ENCODE measurements at regions not wholly inside any gene's neighbourhood (a gene's known extent, or its start where the extent isn't known, plus 50 kb on each side); places are given as distances from the start of the nearest gene placed in this dataset.
A peak's percentile ranks its signal among the peaks of the same experiment; 100 is the strongest.

DNA sequence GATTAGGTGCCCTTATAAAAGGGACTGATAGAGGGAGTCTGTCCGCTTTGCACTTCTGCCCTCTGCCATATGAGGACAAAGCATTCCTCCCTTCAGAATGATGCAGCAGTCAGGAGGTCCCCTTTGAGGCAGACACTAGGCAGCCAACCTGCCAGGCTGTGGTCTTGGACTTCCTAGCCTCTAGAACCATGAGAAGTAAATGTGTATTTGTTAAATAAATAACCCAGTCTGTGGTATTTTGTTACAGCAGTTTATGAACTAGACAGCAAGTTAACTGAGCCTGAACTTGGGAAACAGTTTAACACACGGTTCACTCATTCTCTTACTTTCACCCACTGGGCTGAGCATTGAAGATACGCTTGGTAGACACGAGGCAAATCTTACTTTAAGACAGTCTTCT is 313.2 kb downstream of the UQCRFS1 start:
- Histone ChIP-seq H3K9me3 (ENCODE audit: control insufficient read depth in 1 of 2, low read length in 2 of 2) (no peaks in the 10 kb centered on the region), H3K27ac (ENCODE audit: low read depth, low read length) (no peak overlapping the region), H3K36me3 (ENCODE audit: insufficient read depth, low read length) (no peaks in the 10 kb centered on the region), H3K27me3 (ENCODE audit: insufficient read depth, low read length) (no peaks in the 10 kb centered on the region), H3K4me1 (ENCODE audit: insufficient read depth, low read length) (no peaks in the 10 kb centered on the region), H3K4me3 (ENCODE audit: low read length in 2 of 2) (no peak overlapping the region)
- Mint-ChIP-seq H3K36me3 (no peaks in the 10 kb centered on the region), H3K27me3 (no peaks in the 10 kb centered on the region), H3K9me3 (peaks cover 0 to 3% (median under 1%) of the 10 kb centered on the region in 8 donors), H3K27ac (no peak overlapping the region), H3K4me3 (no peak overlapping the region), H3K4me1 (no peaks in the 10 kb centered on the region)
- intact Hi-C loops (cut with micrococcal nuclease): no loop called here
- POLR2A ChIA-PET (ENCODE audit: partially characterized antibody): no interaction called here
- DNase-seq: no peak
- CTCF ChIA-PET (ENCODE audit: partially characterized antibody): no interaction called here

DNA sequence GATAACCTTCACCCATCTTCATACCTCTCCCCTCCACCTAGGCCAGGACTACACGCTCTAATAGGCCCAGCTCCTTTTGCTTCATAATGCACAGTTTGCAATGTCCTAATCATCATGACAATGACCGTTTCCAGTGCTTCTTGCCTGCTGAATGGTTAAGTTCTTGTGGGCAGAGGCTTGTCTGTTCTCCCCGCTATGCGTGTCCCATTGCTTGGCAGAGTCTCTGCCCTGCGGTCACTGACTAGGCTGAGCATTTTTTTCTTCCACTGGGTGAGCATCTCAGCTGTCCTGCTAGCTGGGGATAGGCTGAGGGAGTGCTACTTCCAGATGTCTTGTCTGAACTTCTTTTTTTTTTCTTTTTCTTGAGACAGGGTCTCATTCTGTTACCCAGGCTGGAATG is 314.7 kb downstream of the UQCRFS1 start:
- intact Hi-C loops (cut with micrococcal nuclease): no loop called here
- no peaks in the 10 kb centered on the region for H3K27me3 ChIP-seq (ENCODE audit: insufficient read depth, low read length)
- Mint-ChIP-seq H3K27me3 (no peaks in the 10 kb centered on the region), H3K4me3 (no peak overlapping the region), H3K4me1 (no peaks in the 10 kb centered on the region), H3K27ac (no peak overlapping the region), H3K36me3 (no peaks in the 10 kb centered on the region), H3K9me3 (peaks cover 0 to 2% (median under 1%) of the 10 kb centered on the region in 8 donors)
- no peaks in the 10 kb centered on the region for H3K9me3 ChIP-seq (ENCODE audit: control insufficient read depth in 1 of 2, low read length in 2 of 2)
- ChIA-PET POLR2A (ENCODE audit: partially characterized antibody) (no interaction called here), CTCF (ENCODE audit: partially characterized antibody) (interaction anchor here (0.6 kb wide), 1 partner anchor 290 kb away, joined by 3 read pairs; no protein-coding TSS in a partner anchor)
- no peaks in the 10 kb centered on the region for H3K4me1 ChIP-seq (ENCODE audit: insufficient read depth, low read length)
- no peak overlapping the region for H3K4me3 ChIP-seq (ENCODE audit: low read length in 2 of 2)
- H3K36me3 ChIP-seq (ENCODE audit: insufficient read depth, low read length): no peaks in the 10 kb centered on the region
- H3K27ac ChIP-seq (ENCODE audit: low read depth, low read length): no peak overlapping the region
- DNase-seq: no peak

DNA sequence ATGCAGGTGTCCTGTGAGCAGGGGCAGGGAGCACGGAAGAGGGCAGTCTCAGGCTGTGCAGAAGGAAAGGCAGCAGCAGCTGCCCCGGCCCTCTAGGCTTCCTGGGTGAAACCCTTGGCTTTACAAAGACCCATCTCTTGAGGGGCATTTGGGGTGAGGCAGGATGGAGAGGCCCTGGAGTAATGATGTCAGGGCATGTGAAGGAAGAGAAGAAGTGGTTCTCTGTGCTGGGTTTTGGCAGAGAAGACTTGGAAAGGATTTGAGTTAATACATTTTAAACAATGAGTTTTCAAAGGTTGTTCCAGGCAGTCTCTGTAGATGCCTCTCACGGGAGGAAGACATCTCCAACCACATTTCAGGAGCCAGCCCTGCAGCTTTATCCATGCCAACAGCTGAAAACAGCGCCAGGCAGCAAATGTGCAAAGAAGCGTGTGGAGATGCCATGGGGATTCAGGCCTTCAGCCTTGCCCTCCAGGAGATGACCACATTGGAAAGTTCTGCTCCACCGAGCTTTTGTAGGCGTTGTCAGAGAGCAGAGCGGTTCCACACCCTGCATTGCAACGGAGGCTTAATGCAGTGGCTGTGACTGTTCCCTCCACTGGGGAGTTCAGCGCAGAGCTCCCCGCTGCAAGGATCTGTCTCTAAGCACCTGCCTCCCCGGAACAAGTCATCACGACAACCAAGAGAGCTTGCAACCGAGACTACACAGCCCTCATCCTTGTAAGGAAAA is 322.8 kb downstream of the UQCRFS1 start:
- POLR2A ChIA-PET (ENCODE audit: partially characterized antibody): no interaction called here
- Mint-ChIP-seq H3K4me1 (no peaks in the 10 kb centered on the region), H3K9me3 (peaks cover 0 to 2% (median 0%) of the 10 kb centered on the region in 8 donors), H3K36me3 (no peaks in the 10 kb centered on the region), H3K4me3 (no peak overlapping the region), H3K27ac (no peak overlapping the region), H3K27me3 (peaks cover 2 to 8% of the 10 kb centered on the region in 2 donors)
- Histone ChIP-seq H3K9me3 (ENCODE audit: control insufficient read depth in 1 of 2, low read length in 2 of 2) (no peaks in the 10 kb centered on the region), H3K27ac (ENCODE audit: low read depth, low read length) (no peak overlapping the region), H3K4me1 (ENCODE audit: insufficient read depth, low read length) (no peaks in the 10 kb centered on the region), H3K27me3 (ENCODE audit: insufficient read depth, low read length) (no peaks in the 10 kb centered on the region), H3K4me3 (ENCODE audit: low read length in 2 of 2) (no peak overlapping the region), H3K36me3 (ENCODE audit: insufficient read depth, low read length) (no peaks in the 10 kb centered on the region)
- intact Hi-C loops (cut with micrococcal nuclease): no loop called here
- DNase-seq: no peak
- CTCF ChIA-PET (ENCODE audit: partially characterized antibody): interaction anchor here (2.1 kb wide), 1 partner anchor 11 kb away, joined by 8 read pairs; no protein-coding TSS in a partner anchor

DNA sequence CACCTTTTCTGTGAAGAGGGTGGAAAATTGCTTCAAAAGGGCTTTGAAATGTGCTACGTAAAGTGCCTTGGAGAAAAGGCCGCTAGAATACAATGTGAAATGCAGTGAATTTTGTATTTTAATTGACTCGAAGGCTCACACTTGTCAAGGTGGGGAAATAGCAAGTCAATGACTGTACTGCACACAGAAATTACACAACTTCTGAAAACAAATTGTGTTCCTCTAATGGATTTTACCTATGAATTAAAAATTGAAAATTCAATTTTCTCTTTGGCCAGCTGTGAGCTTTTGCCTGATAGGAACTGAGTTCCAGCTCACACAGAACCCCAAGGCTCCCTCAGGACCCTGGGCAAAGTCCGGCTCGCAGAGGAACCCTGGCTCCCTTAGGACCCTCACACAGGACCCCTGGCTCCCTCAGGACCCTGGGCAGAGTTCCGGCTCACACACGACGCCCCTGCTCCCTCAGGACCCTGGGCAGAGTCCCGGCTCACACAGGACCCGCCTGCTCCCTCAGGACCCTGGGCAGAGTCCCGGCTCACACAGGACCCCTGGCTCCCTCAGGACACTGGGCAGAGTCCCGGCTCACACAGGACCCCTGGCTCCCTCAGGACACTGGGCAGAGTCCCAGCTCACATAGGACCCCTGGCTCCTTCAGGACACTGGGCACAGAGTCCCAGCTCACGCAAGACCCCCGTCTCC is 324.9 kb downstream of the UQCRFS1 start:
- peaks cover 5 to 8% of the 10 kb centered on the region in 2 donors for H3K27me3 Mint-ChIP-seq
- CTCF ChIA-PET (ENCODE audit: partially characterized antibody): interaction anchor here (0.6 to 1.0 kb wide), 2 partner anchors 9 to 10 kb away, joined by 3 read pairs; no protein-coding TSS in a partner anchor
- intact Hi-C loops (cut with micrococcal nuclease): no loop called here

DNA sequence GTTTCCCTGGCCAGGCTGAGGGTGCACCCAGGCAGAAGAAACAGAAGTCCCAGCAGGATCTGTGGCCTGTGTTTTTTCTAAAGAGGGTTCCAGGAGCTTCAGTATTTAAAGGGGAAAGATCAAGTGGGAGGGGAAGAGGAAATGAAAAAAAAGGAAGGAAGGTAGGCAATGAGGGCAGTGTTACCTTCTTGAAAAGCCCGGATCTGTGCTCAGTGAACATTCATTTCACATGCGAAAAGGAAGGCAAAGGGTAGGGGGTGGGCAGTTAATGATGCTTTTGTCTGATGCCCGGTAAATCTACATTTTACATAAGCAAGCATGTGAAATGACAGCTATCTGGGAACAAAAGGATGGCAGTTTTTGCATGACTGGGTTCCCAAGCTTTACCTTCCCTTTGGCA is 326.2 kb downstream of the UQCRFS1 start:
- Histone ChIP-seq H3K4me3 (ENCODE audit: low read length in 2 of 2) (no peak overlapping the region), H3K27ac (ENCODE audit: low read depth, low read length) (no peak overlapping the region), H3K27me3 (ENCODE audit: insufficient read depth, low read length) (no peaks in the 10 kb centered on the region), H3K4me1 (ENCODE audit: insufficient read depth, low read length) (no peaks in the 10 kb centered on the region), H3K36me3 (ENCODE audit: insufficient read depth, low read length) (no peaks in the 10 kb centered on the region), H3K9me3 (ENCODE audit: control insufficient read depth in 1 of 2, low read length in 2 of 2) (no peaks in the 10 kb centered on the region)
- Mint-ChIP-seq H3K4me1 (no peaks in the 10 kb centered on the region), H3K36me3 (no peaks in the 10 kb centered on the region), H3K27me3 (peaks cover 5 to 8% of the 10 kb centered on the region in 2 donors), H3K9me3 (peaks cover 0 to 3% (median 0%) of the 10 kb centered on the region in 8 donors), H3K27ac (no peak overlapping the region), H3K4me3 (no peak overlapping the region)
- intact Hi-C loops (cut with micrococcal nuclease): no loop called here
- POLR2A ChIA-PET (ENCODE audit: partially characterized antibody): no interaction called here
- CTCF ChIA-PET (ENCODE audit: partially characterized antibody): no interaction called here
- DNase-seq: no peak

More for the DNA sequence above, 324.9 kb downstream of the UQCRFS1 start:
- no peaks in the 10 kb centered on the region for H3K36me3 Mint-ChIP-seq
- H3K9me3 Mint-ChIP-seq: peaks cover 0 to 3% (median 0%) of the 10 kb centered on the region in 8 donors
- no peak overlapping the region for H3K27ac Mint-ChIP-seq
- Histone ChIP-seq H3K4me1 (ENCODE audit: insufficient read depth, low read length) (no peaks in the 10 kb centered on the region), H3K9me3 (ENCODE audit: control insufficient read depth in 1 of 2, low read length in 2 of 2) (no peaks in the 10 kb centered on the region), H3K4me3 (ENCODE audit: low read length in 2 of 2) (no peak overlapping the region), H3K27me3 (ENCODE audit: insufficient read depth, low read length) (no peaks in the 10 kb centered on the region), H3K36me3 (ENCODE audit: insufficient read depth, low read length) (no peaks in the 10 kb centered on the region), H3K27ac (ENCODE audit: low read depth, low read length) (no peak overlapping the region)
- no peaks in the 10 kb centered on the region for H3K4me1 Mint-ChIP-seq
- POLR2A ChIA-PET (ENCODE audit: partially characterized antibody): no interaction called here
- H3K4me3 Mint-ChIP-seq: no peak overlapping the region
- DNase-seq: no peak

DNA sequence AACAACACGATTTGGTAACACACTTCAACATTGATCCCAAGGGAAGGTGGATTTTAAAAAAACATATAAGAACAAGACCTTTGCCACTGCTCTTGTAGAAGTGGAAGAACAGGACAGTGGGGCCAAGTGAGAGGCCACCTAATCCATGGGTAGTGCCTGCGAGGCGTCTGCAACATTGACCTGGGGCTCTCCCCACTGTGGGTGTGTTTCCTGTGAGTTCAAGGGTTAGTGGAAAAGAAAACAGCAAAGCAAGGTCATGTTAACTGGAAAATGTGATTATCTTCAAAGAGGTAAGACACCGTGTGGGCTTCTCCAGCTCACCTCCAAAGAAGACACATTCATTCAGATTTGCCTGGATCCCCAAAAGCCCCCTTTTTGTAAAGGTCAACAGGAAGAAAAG is 327.0 kb downstream of the UQCRFS1 start:
- H3K27ac ChIP-seq (ENCODE audit: low read depth, low read length): no peak overlapping the region

DNA sequence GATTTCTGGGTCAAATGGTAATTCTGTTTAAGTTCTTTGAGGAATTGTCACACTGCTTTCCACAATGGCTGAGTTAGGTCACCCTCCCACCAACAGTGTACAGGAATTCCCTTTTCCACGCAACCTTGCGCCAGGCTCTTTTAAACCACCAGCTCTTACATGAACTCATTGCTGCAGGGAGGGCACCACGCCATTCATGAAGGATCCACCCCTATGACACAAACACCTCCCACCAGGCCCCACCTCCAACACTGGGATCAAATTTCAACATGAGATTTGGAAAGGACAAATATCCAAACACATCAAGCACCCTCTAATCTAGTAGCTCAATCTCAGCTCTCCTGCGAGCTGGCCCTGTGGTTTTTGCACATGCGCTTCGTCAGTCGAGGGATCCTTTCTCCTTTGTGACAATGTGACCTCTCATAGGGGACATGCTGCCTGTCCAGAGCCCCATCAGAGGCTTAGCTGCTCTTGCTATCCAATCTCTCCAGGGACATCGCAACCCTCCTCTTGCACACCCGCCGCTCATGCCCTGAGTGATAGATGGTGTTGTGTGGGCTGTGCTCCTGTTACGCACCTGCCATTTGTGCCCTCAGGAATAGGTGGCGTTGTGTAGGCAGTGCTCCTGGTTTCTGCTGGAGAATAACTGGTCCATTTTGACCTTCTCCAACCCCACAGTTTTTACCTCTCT is 328.0 kb downstream of the UQCRFS1 start:
- intact Hi-C loops (cut with micrococcal nuclease): no loop called here
- Histone ChIP-seq H3K4me3 (ENCODE audit: low read length in 2 of 2) (no peak overlapping the region), H3K4me1 (ENCODE audit: insufficient read depth, low read length) (no peaks in the 10 kb centered on the region), H3K27me3 (ENCODE audit: insufficient read depth, low read length) (no peaks in the 10 kb centered on the region), H3K9me3 (ENCODE audit: control insufficient read depth in 1 of 2, low read length in 2 of 2) (no peaks in the 10 kb centered on the region), H3K27ac (ENCODE audit: low read depth, low read length) (no peak overlapping the region), H3K36me3 (ENCODE audit: insufficient read depth, low read length) (no peaks in the 10 kb centered on the region)
- no peak overlapping the region for H3K4me3 Mint-ChIP-seq
- no peaks in the 10 kb centered on the region for H3K4me1 Mint-ChIP-seq
- DNase-seq: no peak
- H3K27ac Mint-ChIP-seq: peak overlapping the region in 2 of 7 donors; percentile 53 to 66
- POLR2A ChIA-PET (ENCODE audit: partially characterized antibody): no interaction called here
- CTCF ChIA-PET (ENCODE audit: partially characterized antibody): no interaction called here
- no peaks in the 10 kb centered on the region for H3K36me3 Mint-ChIP-seq
- H3K27me3 Mint-ChIP-seq: peaks cover 5 to 8% of the 10 kb centered on the region in 2 donors
- peaks cover 0 to 3% (median 0%) of the 10 kb centered on the region in 8 donors for H3K9me3 Mint-ChIP-seq

More for the DNA sequence above, 327.0 kb downstream of the UQCRFS1 start:
- POLR2A ChIA-PET (ENCODE audit: partially characterized antibody): no interaction called here
- Histone ChIP-seq H3K27me3 (ENCODE audit: insufficient read depth, low read length) (no peaks in the 10 kb centered on the region), H3K9me3 (ENCODE audit: control insufficient read depth in 1 of 2, low read length in 2 of 2) (no peaks in the 10 kb centered on the region), H3K36me3 (ENCODE audit: insufficient read depth, low read length) (no peaks in the 10 kb centered on the region), H3K4me3 (ENCODE audit: low read length in 2 of 2) (no peak overlapping the region), H3K4me1 (ENCODE audit: insufficient read depth, low read length) (no peaks in the 10 kb centered on the region)
- Mint-ChIP-seq H3K27me3 (peaks cover 5 to 8% of the 10 kb centered on the region in 2 donors), H3K36me3 (no peaks in the 10 kb centered on the region), H3K27ac (no peak overlapping the region), H3K4me3 (no peak overlapping the region), H3K9me3 (peaks cover 0 to 3% (median 0%) of the 10 kb centered on the region in 8 donors), H3K4me1 (no peaks in the 10 kb centered on the region)
- CTCF ChIA-PET (ENCODE audit: partially characterized antibody): no interaction called here
- no peak for DNase-seq
- intact Hi-C loops (cut with micrococcal nuclease): no loop called here
